Prostate gland (tissue), 2 donors: ENCODE measurements at regions not wholly inside any gene's neighbourhood (a gene's known extent, or its start where the extent isn't known, plus 50 kb on each side); places are given as distances from the start of the nearest gene placed in this dataset.

Source experiments
- POLR2A ChIP-seq: fragments of 450-650 bp; IDR thresholded peaks from one replicate; pipeline ENCODE4 v1.6.1; 2016; ENCODE audit warnings: antibody characterized with exemption, mild to moderate bottlenecking
- POLR2AphosphoS5 ChIP-seq: sonication (generic); formaldehyde crosslinking; IDR thresholded peaks from one replicate; pipeline ENCODE4 v1.6.1; 2017; ENCODE audit warnings: antibody characterized with exemption
- TF ChIP-seq, protein P1 (sequence below), 4 experiments: fragments of 200-600 bp in 2 of 4; fragments of 450-650 bp in 2 of 4; sonication (generic) in 2 of 4; IDR thresholded peaks; 1 replicate in 3 of 4; 2 replicates in 1 of 4; pipeline ENCODE4 v1.5.1; 2016 to 2019; ENCODE audit warnings: antibody characterized with exemption in 4 of 4, mild to moderate bottlenecking in 2 of 4, moderate library complexity in 2 of 4

DNA sequence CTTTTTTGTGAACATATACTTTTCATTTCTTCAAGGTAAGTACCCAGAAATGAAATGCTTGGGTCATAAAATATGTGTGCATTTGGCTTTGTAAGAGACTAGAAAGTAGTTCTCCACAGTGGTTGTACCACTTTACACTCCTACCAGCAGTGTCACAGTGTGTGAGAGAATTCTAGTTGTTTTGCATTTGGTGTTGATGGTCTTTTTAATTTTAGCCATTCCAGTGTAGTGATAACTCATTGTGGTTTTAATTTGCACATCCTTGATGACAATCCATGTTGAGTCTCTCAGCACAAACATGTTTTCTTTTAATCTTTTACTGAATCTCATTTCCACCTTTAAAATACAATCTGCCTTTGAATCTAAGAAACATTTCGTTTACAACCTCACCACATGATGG, 402.5 kb upstream of the ETAA1 start:
- TF ChIP-seq POLR2A (no peak), POLR2AphosphoS5 (no peak)
- TF ChIP-seq, protein P1, sequence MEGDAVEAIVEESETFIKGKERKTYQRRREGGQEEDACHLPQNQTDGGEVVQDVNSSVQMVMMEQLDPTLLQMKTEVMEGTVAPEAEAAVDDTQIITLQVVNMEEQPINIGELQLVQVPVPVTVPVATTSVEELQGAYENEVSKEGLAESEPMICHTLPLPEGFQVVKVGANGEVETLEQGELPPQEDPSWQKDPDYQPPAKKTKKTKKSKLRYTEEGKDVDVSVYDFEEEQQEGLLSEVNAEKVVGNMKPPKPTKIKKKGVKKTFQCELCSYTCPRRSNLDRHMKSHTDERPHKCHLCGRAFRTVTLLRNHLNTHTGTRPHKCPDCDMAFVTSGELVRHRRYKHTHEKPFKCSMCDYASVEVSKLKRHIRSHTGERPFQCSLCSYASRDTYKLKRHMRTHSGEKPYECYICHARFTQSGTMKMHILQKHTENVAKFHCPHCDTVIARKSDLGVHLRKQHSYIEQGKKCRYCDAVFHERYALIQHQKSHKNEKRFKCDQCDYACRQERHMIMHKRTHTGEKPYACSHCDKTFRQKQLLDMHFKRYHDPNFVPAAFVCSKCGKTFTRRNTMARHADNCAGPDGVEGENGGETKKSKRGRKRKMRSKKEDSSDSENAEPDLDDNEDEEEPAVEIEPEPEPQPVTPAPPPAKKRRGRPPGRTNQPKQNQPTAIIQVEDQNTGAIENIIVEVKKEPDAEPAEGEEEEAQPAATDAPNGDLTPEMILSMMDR (IDR thresholded peaks at IDR 0.05) = no peak
